Endothelial cell of umbilical vein (primary cell): ENCODE measurements at regions not wholly inside any gene's neighbourhood (a gene's known extent, or its start where the extent isn't known, plus 50 kb on each side); places are given as distances from the start of the nearest gene placed in this dataset.

ENCODE experiments used
- BruUV-seq: library from RNA; stranded (reverse); fragments of 400-500 nt; replicated peaks from 2 replicates; lab custom pipeline; 2021; lab: Mats Ljungman, UMichigan
- CTCF ChIA-PET: fragments of 300-600, 350-600 bp; sonication (Branson Sonifier 250); formaldehyde crosslinking; loops from one replicate; lab custom pipeline; 2021; ENCODE audit warnings: antibody characterized with exemption, inconsistent platforms; lab: Charles Lee
- POLR2A ChIA-PET: fragments of 300-600, 350-600 bp; sonication (Branson Sonifier 250); formaldehyde crosslinking; loops from one replicate; lab custom pipeline; 2021; ENCODE audit warnings: antibody characterized with exemption, inconsistent platforms; lab: Charles Lee
- DNase-seq: peaks from one replicate; pipeline ENCODE4 v3.0.0-alpha.2; 2011; ENCODE audit warnings: low read depth, low spot score
- FAIRE-seq: peaks from 2 replicates; lab custom pipeline; 2011; peaks lifted over from hg19 to GRCh38; lab: Jason Lieb, UNC
- H2AFZ ChIP-seq: 2 replicates; pipeline ENCODE4 v1.6.0; 2012; ENCODE audit warnings: low read depth, low read length, control low read depth, inconsistent platforms
- H3K27ac ChIP-seq: 2 replicates; pipeline ENCODE4 v1.5.1; 2011; ENCODE audit warnings: low read depth, mild to moderate bottlenecking, control low read depth, low read length, moderate library complexity; ENCODE audit not compliant: insufficient read depth
- H3K27me3 ChIP-seq, 2 experiments: 2 replicates each; pipeline versions ENCODE4 v1.6.0 to v1.6.1; 2011; ENCODE audit warnings: low read length in 2 of 2, mixed read lengths in 1 of 2; ENCODE audit not compliant: control insufficient read depth in 2 of 2, insufficient read depth in 2 of 2
- H3K36me3 ChIP-seq, 2 experiments: 2 replicates in 1 of 2; 3 replicates in 1 of 2; pipeline ENCODE4 v1.5.1; 2011; ENCODE audit warnings: low read length in 2 of 2, mild to moderate bottlenecking in 1 of 2, moderate library complexity in 1 of 2; ENCODE audit not compliant: control insufficient read depth in 2 of 2, insufficient read depth in 2 of 2; ENCODE audit errors: extremely low read depth in 1 of 2
- H3K4me1 ChIP-seq: 3 replicates; pipeline ENCODE4 v1.5.1; 2011; ENCODE audit warnings: mild to moderate bottlenecking, low read length; ENCODE audit not compliant: control insufficient read depth, insufficient read depth; ENCODE audit errors: extremely low read depth
- H3K4me2 ChIP-seq: 2 replicates; pipeline ENCODE4 v1.6.1; 2011; ENCODE audit warnings: low read length, control low read depth, mixed read lengths; ENCODE audit not compliant: insufficient read depth
- H3K4me3 ChIP-seq, 3 experiments: fragments of 200-600 bp in 1 of 3; sonication (generic), shearing (Covaris generic) in 1 of 3; replicated peaks in 1 of 3; 2 replicates each; pipeline ENCODE4 v1.5.1; 2011 to 2016; ENCODE audit warnings: control low read depth in 3 of 3, low read length in 3 of 3, mild to moderate bottlenecking in 2 of 3, inconsistent platforms in 1 of 3, low read depth in 1 of 3, moderate library complexity in 1 of 3; ENCODE audit not compliant: insufficient read depth in 1 of 3
- H3K79me2 ChIP-seq: 2 replicates; pipeline ENCODE4 v1.6.0; 2012; ENCODE audit warnings: low read length, inconsistent platforms; ENCODE audit not compliant: control insufficient read depth, insufficient read depth
- H3K9ac ChIP-seq: replicated peaks from 2 replicates; pipeline ENCODE3; 2011; ENCODE audit warnings: low read length, control low read depth; ENCODE audit not compliant: insufficient read depth; ENCODE audit errors: extremely low read depth
- H3K9me1 ChIP-seq: replicated peaks from 3 replicates; pipeline ENCODE4 v1.6.0; 2011; ENCODE audit warnings: mild to moderate bottlenecking, low read length; ENCODE audit not compliant: control insufficient read depth, insufficient read depth; ENCODE audit errors: extremely low read depth
- H3K9me3 ChIP-seq: replicated peaks from 2 replicates; pipeline ENCODE4 v1.5.1; 2012; ENCODE audit warnings: low read length, inconsistent platforms; ENCODE audit not compliant: control insufficient read depth, insufficient read depth
- H4K20me1 ChIP-seq: replicated peaks from 2 replicates; pipeline ENCODE3; 2011; ENCODE audit warnings: mild to moderate bottlenecking, low read length; ENCODE audit not compliant: control insufficient read depth, insufficient read depth; ENCODE audit errors: extremely low read depth
- EZH2 ChIP-seq: IDR thresholded peaks from 2 replicates; pipeline ENCODE4 v1.6.1; 2012; ENCODE audit warnings: borderline replicate concordance, low read depth, mild to moderate bottlenecking, moderate library complexity, low read length, inconsistent platforms; ENCODE audit not compliant: severe bottlenecking
- FOS ChIP-seq: IDR thresholded peaks from 2 replicates; pipeline ENCODE4 v1.6.1; 2011; ENCODE audit warnings: mild to moderate bottlenecking, low read length, moderate library complexity, borderline replicate concordance; ENCODE audit not compliant: insufficient read depth
- GATA2 ChIP-seq: IDR thresholded peaks from 2 replicates; pipeline ENCODE4 v1.7.0; 2011; ENCODE audit warnings: low read depth, mild to moderate bottlenecking, moderate library complexity, mixed read lengths, low read length; ENCODE audit not compliant: insufficient read length, insufficient read depth
- JUN ChIP-seq: IDR thresholded peaks from 2 replicates; pipeline ENCODE4 v1.6.1; 2011; ENCODE audit warnings: borderline replicate concordance, low read depth; ENCODE audit not compliant: insufficient read length, insufficient read depth
- MYC ChIP-seq: IDR thresholded peaks from one replicate; pipeline ENCODE4 v1.6.1; 2011; ENCODE audit warnings: mild to moderate bottlenecking, low read depth, low read length
- POLR2A ChIP-seq: IDR thresholded peaks from 2 replicates; pipeline ENCODE4 v1.6.1; 2012; ENCODE audit warnings: low read depth, mild to moderate bottlenecking, control low read depth, low read length
- POLR2AphosphoS5 ChIP-seq: IDR thresholded peaks from 2 replicates; pipeline ENCODE4 v1.6.1; 2012; ENCODE audit warnings: low read depth, mild to moderate bottlenecking, control low read depth, low read length, moderate library complexity; ENCODE audit not compliant: insufficient read depth
- dilution Hi-C: fragments of 300-500 bp; cut with MboI; formaldehyde crosslinking; loops from one replicate; pipeline ENCODE4 v1.15.0; 2019; ENCODE audit warnings: low sequenced_read_pairs; ENCODE audit not compliant: extremely low pct_ligation_motif_present
- intact Hi-C: fragments of 100-400 bp; cut with micrococcal nuclease; formaldehyde crosslinking; loops from one replicate; pipeline ENCODE4 v1.10.0; 2022
- TF ChIP-seq, protein P1 (sequence below): IDR thresholded peaks from 2 replicates; pipeline ENCODE4 v1.6.1; 2011; ENCODE audit not compliant: insufficient read depth, insufficient read length
- TF ChIP-seq, protein P2 (sequence below), 2 donors: IDR thresholded peaks; 1 replicate in 1 of 2; 2 replicates in 1 of 2; pipeline ENCODE4 v1.5.1; 2011; ENCODE audit warnings: low read length in 2 of 2, mild to moderate bottlenecking in 2 of 2, moderate library complexity in 2 of 2, control low read depth in 1 of 2, inconsistent platforms in 1 of 2, low read depth in 1 of 2; ENCODE audit not compliant: insufficient read depth in 1 of 2; ENCODE audit errors: extremely low read depth in 1 of 2

DNA sequence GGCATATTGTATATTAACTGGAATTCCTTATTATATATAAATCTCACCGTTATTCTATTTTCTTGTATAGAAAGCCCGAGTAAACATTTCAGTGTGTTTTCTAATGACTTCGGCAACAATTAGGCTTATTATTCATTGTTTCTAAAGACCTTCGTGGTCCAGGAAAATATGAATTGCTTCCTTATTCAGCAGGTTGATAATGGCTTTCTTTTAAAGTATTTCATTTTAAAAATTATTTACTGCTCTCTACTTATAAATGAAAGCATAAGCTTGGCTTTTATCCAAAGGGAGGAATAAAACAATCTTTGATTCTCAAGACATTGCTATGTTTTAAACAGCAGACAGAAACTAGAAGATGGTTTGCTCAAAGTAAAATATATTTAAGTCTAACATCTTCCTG is 198.4 kb upstream of the RGS18 start:
- CTCF ChIA-PET, result no interaction called here
- Histone ChIP-seq H3K27me3 (no peaks in the 10 kb centered on the region), H3K9me3 (no peaks in the 10 kb centered on the region), H3K27ac (no peak overlapping the region), H3K9me1 (no peaks in the 10 kb centered on the region), H2AFZ (no peak overlapping the region), H3K4me3 (no peak overlapping the region), H3K4me1 (peaks cover 2% of the 10 kb centered on the region), H3K79me2 (no peaks in the 10 kb centered on the region), H3K4me2 (no peak overlapping the region), H3K36me3 (no peaks in the 10 kb centered on the region), H4K20me1 (no peaks in the 10 kb centered on the region), H3K9ac (no peak overlapping the region)
- POLR2A ChIA-PET, result no interaction called here
- no peak for FAIRE-seq
- dilution Hi-C loops, result no loop called here
- no TSS peak for BruUV-seq
- no peak for DNase-seq
- intact Hi-C loops, result no loop called here
- TF ChIP-seq MYC (no peak), EZH2 (no peak), JUN (no peak), POLR2AphosphoS5 (no peak), GATA2 (no peak), FOS (no peak), POLR2A (no peak)
- TF ChIP-seq, protein P1, sequence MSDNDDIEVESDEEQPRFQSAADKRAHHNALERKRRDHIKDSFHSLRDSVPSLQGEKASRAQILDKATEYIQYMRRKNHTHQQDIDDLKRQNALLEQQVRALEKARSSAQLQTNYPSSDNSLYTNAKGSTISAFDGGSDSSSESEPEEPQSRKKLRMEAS, result no peak
- TF ChIP-seq, protein P2, sequence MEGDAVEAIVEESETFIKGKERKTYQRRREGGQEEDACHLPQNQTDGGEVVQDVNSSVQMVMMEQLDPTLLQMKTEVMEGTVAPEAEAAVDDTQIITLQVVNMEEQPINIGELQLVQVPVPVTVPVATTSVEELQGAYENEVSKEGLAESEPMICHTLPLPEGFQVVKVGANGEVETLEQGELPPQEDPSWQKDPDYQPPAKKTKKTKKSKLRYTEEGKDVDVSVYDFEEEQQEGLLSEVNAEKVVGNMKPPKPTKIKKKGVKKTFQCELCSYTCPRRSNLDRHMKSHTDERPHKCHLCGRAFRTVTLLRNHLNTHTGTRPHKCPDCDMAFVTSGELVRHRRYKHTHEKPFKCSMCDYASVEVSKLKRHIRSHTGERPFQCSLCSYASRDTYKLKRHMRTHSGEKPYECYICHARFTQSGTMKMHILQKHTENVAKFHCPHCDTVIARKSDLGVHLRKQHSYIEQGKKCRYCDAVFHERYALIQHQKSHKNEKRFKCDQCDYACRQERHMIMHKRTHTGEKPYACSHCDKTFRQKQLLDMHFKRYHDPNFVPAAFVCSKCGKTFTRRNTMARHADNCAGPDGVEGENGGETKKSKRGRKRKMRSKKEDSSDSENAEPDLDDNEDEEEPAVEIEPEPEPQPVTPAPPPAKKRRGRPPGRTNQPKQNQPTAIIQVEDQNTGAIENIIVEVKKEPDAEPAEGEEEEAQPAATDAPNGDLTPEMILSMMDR (IDR thresholded peaks at IDR 0.05; ENCODE audit: extremely low read depth in 1 of 2, insufficient read depth in 1 of 2, low read depth in 1 of 2, low read length in 2 of 2), result no peak
